SU-DHL-6 (cell line): ENCODE measurements at regions not wholly inside any gene's neighbourhood (a gene's known extent, or its start where the extent isn't known, plus 50 kb on each side); places are given as distances from the start of the nearest gene placed in this dataset.

ENCODE experiments used
- H2AFZ ChIP-seq: fragments of 200-600 bp; sonication (generic); 2 replicates; pipeline ENCODE4 v1.6.1; 2014; ENCODE audit warnings: low read depth, mild to moderate bottlenecking, moderate library complexity, mixed read lengths, antibody characterized with exemption, low read length; ENCODE audit not compliant: severe bottlenecking
- H3F3A ChIP-seq: fragments of 200-600 bp; shearing (Covaris generic); 2 replicates; pipeline ENCODE4 v1.6.0; 2016; ENCODE audit warnings: antibody characterized with exemption, mild to moderate bottlenecking; ENCODE audit not compliant: insufficient read depth
- H3K27ac ChIP-seq: fragments of 200-600 bp; sonication (generic); 2 replicates; pipeline ENCODE4 v1.5.1; 2016; ENCODE audit warnings: low read depth, mild to moderate bottlenecking, low read length, moderate library complexity, mixed read lengths
- H3K27me3 ChIP-seq: fragments of 200-600 bp; sonication (generic), shearing (Covaris generic); 2 replicates; pipeline ENCODE4 v1.6.0; 2014; ENCODE audit warnings: mild to moderate bottlenecking, low read length
- H3K36me3 ChIP-seq: fragments of 200-600 bp; sonication (generic); 2 replicates; pipeline ENCODE4 v1.6.1; 2014; ENCODE audit warnings: mild to moderate bottlenecking, low read length, mixed read lengths
- H3K4me2 ChIP-seq: fragments of 300-600, 200-600 bp; shearing (Covaris generic), sonication (generic); 2 replicates; pipeline ENCODE4 v1.6.0; 2014; ENCODE audit warnings: low read length, low read depth, mild to moderate bottlenecking; ENCODE audit not compliant: poor library complexity, severe bottlenecking
- H3K4me3 ChIP-seq: fragments of 200-600 bp; sonication (generic); 2 replicates; pipeline ENCODE4 v1.5.1; 2014; ENCODE audit warnings: antibody characterized with exemption, low read length, mild to moderate bottlenecking, mixed read lengths; ENCODE audit not compliant: insufficient read depth, poor library complexity, severe bottlenecking
- H3K79me2 ChIP-seq: fragments of 200-600 bp; sonication (generic); 2 replicates; pipeline ENCODE4 v1.6.1; 2014; ENCODE audit warnings: mild to moderate bottlenecking, low read length, moderate library complexity; ENCODE audit not compliant: insufficient read depth
- H3K9ac ChIP-seq: fragments of 200-600 bp; sonication (generic); 2 replicates; pipeline ENCODE4 v1.7.0; 2014; ENCODE audit warnings: mild to moderate bottlenecking, low read length
- H3K9me2 ChIP-seq: fragments of 200-600 bp; sonication (generic); replicated peaks from 2 replicates; pipeline ENCODE4 v1.6.1; 2014; ENCODE audit warnings: low read length; ENCODE audit not compliant: insufficient read depth
- H3K9me3 ChIP-seq: fragments of 200-600 bp; sonication (generic); 2 replicates; pipeline ENCODE4 v1.6.1; 2014; ENCODE audit warnings: low read length, mixed read lengths; ENCODE audit not compliant: insufficient read depth
- H4K20me1 ChIP-seq: fragments of 200-600 bp; sonication (generic); 2 replicates; pipeline ENCODE4 v1.6.1; 2014; ENCODE audit warnings: low read depth, mild to moderate bottlenecking, antibody characterized with exemption, low read length, moderate library complexity, mixed read lengths
- CTCF ChIP-seq: fragments of 200-600 bp; sonication (generic); IDR thresholded peaks from one replicate; pipeline ENCODE4 v1.5.1; 2017; ENCODE audit warnings: antibody characterized with exemption, mild to moderate bottlenecking, low read length, moderate library complexity; ENCODE audit not compliant: insufficient read depth, poor library complexity, severe bottlenecking
- EZH2phosphoT487 ChIP-seq: fragments of 200-600 bp; sonication (generic), shearing (Covaris generic); conservative IDR thresholded peaks from 2 replicates; pipeline ENCODE4 v1.6.1; 2018; ENCODE audit warnings: mild to moderate bottlenecking, antibody characterized with exemption, low read length, moderate library complexity, mixed read lengths

GRCh38 chr5:116663081-116663480 is 88.5 kb upstream of the SEMA6A start:
- Histone ChIP-seq H3F3A (no peaks in the 10 kb centered on the region), H3K9ac (no peak overlapping the region), H3K27me3 (no peaks in the 10 kb centered on the region), H3K9me2 (no peaks in the 10 kb centered on the region), H4K20me1 (no peaks in the 10 kb centered on the region), H3K27ac (no peak overlapping the region), H3K36me3 (no peaks in the 10 kb centered on the region), H3K9me3 (peaks cover 14% of the 10 kb centered on the region; the same call in 1 of the 2 replicates), H2AFZ (no peak overlapping the region), H3K4me3 (no peak overlapping the region), H3K4me2 (no peak overlapping the region), H3K79me2 (no peaks in the 10 kb centered on the region)
- TF ChIP-seq EZH2phosphoT487, result no peak
- TF ChIP-seq CTCF, result no peak

GRCh38 chr5:116661419-116661818 is 86.8 kb upstream of the SEMA6A start:
- H3K27ac ChIP-seq, result no peak overlapping the region
- TF ChIP-seq EZH2phosphoT487 (no peak), CTCF (no peak)
- H3K9ac ChIP-seq, result no peak overlapping the region
- H3K79me2 ChIP-seq, result no peaks in the 10 kb centered on the region
- no peak overlapping the region for H2AFZ ChIP-seq
- H3K4me2 ChIP-seq, result no peak overlapping the region
- no peaks in the 10 kb centered on the region for H3K36me3 ChIP-seq
- H3F3A ChIP-seq, result no peaks in the 10 kb centered on the region
- H3K4me3 ChIP-seq, result no peak overlapping the region
- H4K20me1 ChIP-seq, result no peaks in the 10 kb centered on the region
- H3K9me3 ChIP-seq, result peaks cover 14% of the 10 kb centered on the region; the same call in 1 of the 2 replicates
- H3K27me3 ChIP-seq, result no peaks in the 10 kb centered on the region
- no peaks in the 10 kb centered on the region for H3K9me2 ChIP-seq

GRCh38 chr5:116660929-116661328 is 86.3 kb upstream of the SEMA6A start:
- Histone ChIP-seq H4K20me1 (no peaks in the 10 kb centered on the region), H3K36me3 (no peaks in the 10 kb centered on the region), H3K9ac (no peak overlapping the region), H3F3A (no peaks in the 10 kb centered on the region), H3K9me2 (no peaks in the 10 kb centered on the region), H3K79me2 (no peaks in the 10 kb centered on the region), H2AFZ (no peak overlapping the region), H3K9me3 (peaks cover 14% of the 10 kb centered on the region; the same call in 1 of the 2 replicates), H3K4me2 (no peak overlapping the region), H3K4me3 (no peak overlapping the region), H3K27ac (no peak overlapping the region), H3K27me3 (no peaks in the 10 kb centered on the region)
- TF ChIP-seq EZH2phosphoT487, result no peak
- no peak for TF ChIP-seq CTCF

GRCh38 chr5:116658830-116659229 is 84.2 kb upstream of the SEMA6A start:
- Histone ChIP-seq H4K20me1 (no peaks in the 10 kb centered on the region), H3K27ac (no peak overlapping the region), H3K79me2 (no peaks in the 10 kb centered on the region), H3K9me3 (peaks cover 14% of the 10 kb centered on the region; the same call in 1 of the 2 replicates), H3K4me2 (no peak overlapping the region), H3K36me3 (no peaks in the 10 kb centered on the region), H3K9ac (no peak overlapping the region), H3F3A (no peaks in the 10 kb centered on the region), H3K27me3 (no peaks in the 10 kb centered on the region), H3K9me2 (no peaks in the 10 kb centered on the region), H2AFZ (no peak overlapping the region), H3K4me3 (no peak overlapping the region)
- TF ChIP-seq EZH2phosphoT487 (no peak), CTCF (no peak)
